ENCODE measurements at regions not wholly inside any gene's neighbourhood (a gene's known extent, or its start where the extent isn't known, plus 50 kb on each side); places are given as distances from the start of the nearest gene placed in this dataset.

DNA sequence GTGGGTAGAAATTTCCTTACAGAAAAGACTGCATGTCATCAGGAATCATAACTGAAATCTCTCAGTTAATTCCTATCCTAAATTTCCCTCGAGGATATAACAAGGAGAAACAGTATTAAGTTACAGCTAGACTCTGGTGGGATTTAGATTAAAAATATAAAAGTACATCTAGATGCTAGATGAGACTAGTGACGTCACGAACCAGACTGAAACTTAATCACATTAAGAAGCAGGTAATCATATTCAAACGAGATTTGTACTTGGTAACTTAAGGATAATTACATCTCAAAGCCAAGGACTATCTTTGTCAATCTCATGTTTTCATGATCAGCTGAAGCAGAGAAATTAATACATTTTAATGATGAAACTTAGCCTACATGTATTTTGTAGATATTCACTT, 130.6 kb downstream of the MTNR1A start:
- TF ChIP-seq POLR2AphosphoS5 (IDR thresholded peaks at IDR 0.05; ENCODE audit: low read depth, low read length), result no peak
- TF ChIP-seq POLR2A (IDR thresholded peaks at IDR 0.05; ENCODE audit: low read depth, low read length), result no peak
- no peak for TF ChIP-seq TAF1 (IDR thresholded peaks at IDR 0.05; ENCODE audit: low read depth, low read length)
- TF ChIP-seq PAX5 (IDR thresholded peaks at IDR 0.05; ENCODE audit: insufficient read depth, low read length, severe bottlenecking), result no peak
